ENCODE measurements at regions not wholly inside any gene's neighbourhood (a gene's known extent, or its start where the extent isn't known, plus 50 kb on each side); places are given as distances from the start of the nearest gene placed in this dataset.

DNA sequence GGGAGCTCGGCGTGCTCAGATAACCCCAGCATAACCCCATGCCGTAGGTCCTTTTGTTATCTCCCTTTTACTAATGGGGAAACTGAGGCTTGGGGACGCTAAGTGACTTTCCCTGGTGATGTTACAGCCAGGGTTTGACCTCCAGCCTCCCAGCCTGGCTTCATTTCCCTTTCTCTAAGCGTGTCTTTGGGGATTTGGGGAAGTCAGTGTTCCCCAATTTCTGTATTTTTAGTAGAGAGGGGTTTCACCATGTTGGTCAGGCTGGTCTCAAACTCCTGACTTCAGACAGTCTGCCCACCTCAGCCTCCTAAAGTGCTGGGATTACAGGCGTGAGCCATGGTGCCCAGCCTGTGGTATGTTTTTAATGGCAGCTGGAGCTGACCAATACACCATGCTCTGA is 85.4 kb downstream of the PHETA1 start:
- no peaks in the 10 kb centered on the region for H3K4me1 ChIP-seq (ENCODE audit: insufficient read depth)
- intact Hi-C loops (cut with DNase I): no loop called here
- no peak overlapping the region for H3K27ac ChIP-seq
- no peaks in the 10 kb centered on the region for H3K27me3 ChIP-seq
- peaks cover 0 to 6% of the 10 kb centered on the region in 2 donors for H3K9me3 ChIP-seq
- H3K4me3 ChIP-seq: no peak overlapping the region
- no peak for DNase-seq
- TF ChIP-seq EP300 (IDR thresholded peaks at IDR 0.05) (no peak), POLR2A (IDR thresholded peaks at IDR 0.05) (no peak)
- TF ChIP-seq, protein P1, sequence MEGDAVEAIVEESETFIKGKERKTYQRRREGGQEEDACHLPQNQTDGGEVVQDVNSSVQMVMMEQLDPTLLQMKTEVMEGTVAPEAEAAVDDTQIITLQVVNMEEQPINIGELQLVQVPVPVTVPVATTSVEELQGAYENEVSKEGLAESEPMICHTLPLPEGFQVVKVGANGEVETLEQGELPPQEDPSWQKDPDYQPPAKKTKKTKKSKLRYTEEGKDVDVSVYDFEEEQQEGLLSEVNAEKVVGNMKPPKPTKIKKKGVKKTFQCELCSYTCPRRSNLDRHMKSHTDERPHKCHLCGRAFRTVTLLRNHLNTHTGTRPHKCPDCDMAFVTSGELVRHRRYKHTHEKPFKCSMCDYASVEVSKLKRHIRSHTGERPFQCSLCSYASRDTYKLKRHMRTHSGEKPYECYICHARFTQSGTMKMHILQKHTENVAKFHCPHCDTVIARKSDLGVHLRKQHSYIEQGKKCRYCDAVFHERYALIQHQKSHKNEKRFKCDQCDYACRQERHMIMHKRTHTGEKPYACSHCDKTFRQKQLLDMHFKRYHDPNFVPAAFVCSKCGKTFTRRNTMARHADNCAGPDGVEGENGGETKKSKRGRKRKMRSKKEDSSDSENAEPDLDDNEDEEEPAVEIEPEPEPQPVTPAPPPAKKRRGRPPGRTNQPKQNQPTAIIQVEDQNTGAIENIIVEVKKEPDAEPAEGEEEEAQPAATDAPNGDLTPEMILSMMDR (IDR thresholded peaks at IDR 0.05): no peak
- H3K36me3 ChIP-seq: no peaks in the 10 kb centered on the region
- WGBS, 3 donors: 79 to 88% (median 82%) methylated on average over 6 of the region's 6 CpGs

DNA sequence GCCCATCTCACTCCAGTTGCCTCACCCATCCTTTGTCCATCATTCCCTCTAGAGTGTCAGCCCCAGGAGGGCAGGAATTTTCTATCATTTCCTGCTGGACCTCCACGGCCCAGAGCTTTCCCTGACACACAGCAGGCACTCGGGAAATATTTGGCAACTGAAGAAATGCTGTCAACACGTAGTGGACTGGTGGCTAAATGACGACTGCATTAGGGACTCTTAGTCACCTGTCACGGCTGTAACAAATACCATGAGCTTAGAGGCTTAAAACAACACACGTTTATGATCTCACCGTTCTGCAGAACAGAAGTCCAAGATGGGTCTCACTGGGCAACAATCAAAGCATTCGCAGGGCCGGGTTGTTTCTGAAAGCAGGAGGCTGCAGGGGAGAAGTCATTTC is 91.3 kb downstream of the PHETA1 start:
- Histone ChIP-seq H3K4me1 (ENCODE audit: insufficient read depth) (no peaks in the 10 kb centered on the region), H3K27me3 (no peaks in the 10 kb centered on the region), H3K9me3 (peaks cover 0 to 12% of the 10 kb centered on the region in 2 donors), H3K4me3 (no peak overlapping the region), H3K36me3 (no peaks in the 10 kb centered on the region), H3K27ac (no peak overlapping the region)
- WGBS, 3 donors: 62 to 73% (median 65%) methylated on average over 9 of the region's 9 CpGs
- TF ChIP-seq POLR2A (IDR thresholded peaks at IDR 0.05) (no peak), EP300 (IDR thresholded peaks at IDR 0.05) (no peak)
- TF ChIP-seq, protein P1 (IDR thresholded peaks at IDR 0.05): no peak
- intact Hi-C loops (cut with DNase I): no loop called here
- DNase-seq: no peak

DNA sequence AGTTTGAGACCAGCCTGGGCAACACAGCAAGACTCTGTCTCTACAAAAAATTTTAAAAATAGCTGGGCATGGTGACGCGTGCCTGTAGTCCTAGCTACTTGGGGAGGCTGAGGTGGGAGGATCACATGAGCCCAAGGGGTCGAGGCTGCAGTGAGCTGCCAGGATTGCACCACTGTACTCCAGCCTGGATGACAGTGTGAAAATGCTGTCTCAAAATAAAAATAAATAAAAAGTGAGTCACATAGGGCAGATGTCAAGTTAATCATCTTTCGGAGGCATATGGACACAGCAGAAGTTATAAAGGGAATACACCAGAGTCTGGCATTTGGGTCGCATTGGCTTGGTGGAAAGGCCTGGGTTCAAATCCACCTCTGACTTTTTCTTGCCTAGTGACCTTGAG is 92.7 kb downstream of the PHETA1 start:
- WGBS, 3 donors: 67 to 86% (median 71%) methylated on average over 5 of the region's 5 CpGs
- Histone ChIP-seq H3K27me3 (no peaks in the 10 kb centered on the region), H3K4me1 (ENCODE audit: insufficient read depth) (no peaks in the 10 kb centered on the region), H3K27ac (no peak overlapping the region), H3K4me3 (no peak overlapping the region), H3K9me3 (peaks cover 0 to 12% of the 10 kb centered on the region in 2 donors), H3K36me3 (no peaks in the 10 kb centered on the region)
- no peak for DNase-seq
- intact Hi-C loops (cut with DNase I): no loop called here
- no peak for TF ChIP-seq EP300 (IDR thresholded peaks at IDR 0.05)
- TF ChIP-seq, protein P1 (IDR thresholded peaks at IDR 0.05): no peak
- TF ChIP-seq POLR2A (IDR thresholded peaks at IDR 0.05): no peak

DNA sequence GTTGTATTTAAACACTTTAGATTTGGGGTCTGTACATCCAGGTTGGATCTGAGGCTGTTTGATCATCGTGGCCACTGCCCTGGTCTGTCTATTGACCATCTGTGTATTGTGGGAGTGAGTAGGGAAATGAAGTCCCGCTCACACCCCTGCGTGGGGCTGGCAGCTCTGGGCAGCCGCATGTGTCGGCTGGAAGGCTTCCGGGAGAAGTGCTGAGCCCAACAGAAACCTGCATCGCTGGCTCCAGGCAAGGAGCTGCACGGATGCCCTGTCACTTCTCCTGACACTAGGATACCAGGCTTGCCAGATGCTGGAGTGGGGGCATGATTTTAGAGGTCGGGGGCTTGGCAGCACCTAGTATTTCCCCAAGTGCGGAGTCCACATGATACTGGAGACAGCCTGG is 93.6 kb downstream of the PHETA1 start:
- peaks cover 0 to 6% of the 10 kb centered on the region in 2 donors for H3K9me3 ChIP-seq
- no peak for TF ChIP-seq EP300 (IDR thresholded peaks at IDR 0.05)
- no peak for TF ChIP-seq POLR2A (IDR thresholded peaks at IDR 0.05)
- TF ChIP-seq, protein P1 (IDR thresholded peaks at IDR 0.05): no peak
- no peaks in the 10 kb centered on the region for H3K27me3 ChIP-seq
- H3K36me3 ChIP-seq: no peaks in the 10 kb centered on the region
- intact Hi-C loops (cut with DNase I): no loop called here
- no peak for DNase-seq
- no peak overlapping the region for H3K27ac ChIP-seq
- 16 to 50% (median 20%) methylated on average over 10 of the region's 10 CpGs for WGBS, 3 donors
- H3K4me1 ChIP-seq (ENCODE audit: insufficient read depth): no peaks in the 10 kb centered on the region
- H3K4me3 ChIP-seq: no peak overlapping the region

DNA sequence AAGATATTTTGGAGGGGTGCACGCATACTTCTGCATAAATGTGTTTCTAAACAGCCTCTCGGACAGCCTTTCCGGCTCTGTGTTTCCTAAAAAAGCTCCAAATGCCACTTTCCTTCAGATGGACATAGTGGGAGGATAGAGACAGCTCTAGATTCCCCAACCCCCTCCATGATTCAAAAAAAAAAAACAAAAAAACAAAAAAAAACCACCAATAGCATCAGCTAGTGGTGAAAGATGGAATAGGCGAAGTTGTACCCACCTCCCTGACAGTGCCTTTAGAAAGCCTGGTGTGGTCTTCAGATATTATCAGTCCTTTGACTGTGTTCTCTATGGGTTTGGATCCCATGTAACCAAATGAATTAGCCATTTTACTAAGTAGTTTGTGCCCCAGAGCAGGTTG is 94.1 kb downstream of the PHETA1 start:
- DNase-seq: no peak
- 14 to 24% (median 19%) methylated on average over 4 of the region's 4 CpGs for WGBS, 3 donors
- Histone ChIP-seq H3K36me3 (no peaks in the 10 kb centered on the region), H3K27ac (no peak overlapping the region), H3K4me3 (no peak overlapping the region), H3K9me3 (peaks cover 0 to 6% of the 10 kb centered on the region in 2 donors), H3K27me3 (no peaks in the 10 kb centered on the region), H3K4me1 (ENCODE audit: insufficient read depth) (no peaks in the 10 kb centered on the region)
- intact Hi-C loops (cut with DNase I): no loop called here
- no peak for TF ChIP-seq POLR2A (IDR thresholded peaks at IDR 0.05)
- TF ChIP-seq EP300 (IDR thresholded peaks at IDR 0.05): no peak
- TF ChIP-seq, protein P1 (IDR thresholded peaks at IDR 0.05): no peak

All from ovary (tissue), 7 donors.